ENCODE measurements at regions not wholly inside any gene's neighbourhood (a gene's known extent, or its start where the extent isn't known, plus 50 kb on each side); places are given as distances from the start of the nearest gene placed in this dataset.

DNA sequence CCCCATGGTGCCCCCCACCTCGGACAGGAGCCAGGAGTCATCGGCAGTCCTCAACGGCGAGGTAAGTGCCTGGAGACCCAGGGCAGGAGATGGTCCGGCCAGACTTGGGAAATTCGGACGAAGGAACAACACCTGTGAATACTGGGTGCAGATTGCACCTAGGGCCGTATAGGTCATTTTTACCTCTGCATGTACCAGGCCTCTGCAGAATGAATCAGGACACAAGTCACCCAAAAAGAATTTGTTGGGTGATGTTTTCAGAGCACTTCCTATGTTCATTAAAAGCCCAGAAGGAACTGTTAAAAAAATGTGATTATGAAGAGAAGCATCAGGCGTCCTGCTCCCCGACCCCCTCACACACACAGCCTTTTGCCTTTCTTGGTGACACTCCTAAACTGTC, 93.9 kb downstream of the C11orf91 start:
- TF ChIP-seq, protein P1, sequence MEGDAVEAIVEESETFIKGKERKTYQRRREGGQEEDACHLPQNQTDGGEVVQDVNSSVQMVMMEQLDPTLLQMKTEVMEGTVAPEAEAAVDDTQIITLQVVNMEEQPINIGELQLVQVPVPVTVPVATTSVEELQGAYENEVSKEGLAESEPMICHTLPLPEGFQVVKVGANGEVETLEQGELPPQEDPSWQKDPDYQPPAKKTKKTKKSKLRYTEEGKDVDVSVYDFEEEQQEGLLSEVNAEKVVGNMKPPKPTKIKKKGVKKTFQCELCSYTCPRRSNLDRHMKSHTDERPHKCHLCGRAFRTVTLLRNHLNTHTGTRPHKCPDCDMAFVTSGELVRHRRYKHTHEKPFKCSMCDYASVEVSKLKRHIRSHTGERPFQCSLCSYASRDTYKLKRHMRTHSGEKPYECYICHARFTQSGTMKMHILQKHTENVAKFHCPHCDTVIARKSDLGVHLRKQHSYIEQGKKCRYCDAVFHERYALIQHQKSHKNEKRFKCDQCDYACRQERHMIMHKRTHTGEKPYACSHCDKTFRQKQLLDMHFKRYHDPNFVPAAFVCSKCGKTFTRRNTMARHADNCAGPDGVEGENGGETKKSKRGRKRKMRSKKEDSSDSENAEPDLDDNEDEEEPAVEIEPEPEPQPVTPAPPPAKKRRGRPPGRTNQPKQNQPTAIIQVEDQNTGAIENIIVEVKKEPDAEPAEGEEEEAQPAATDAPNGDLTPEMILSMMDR (conservative IDR thresholded peaks at IDR 0.05; ENCODE audit: low read depth, low read length) = no peak
- no peak for TF ChIP-seq EZH2 (IDR thresholded peaks at IDR 0.05; ENCODE audit: low read length, unreplicated experiment)

All from PC-3 (cell line).